GM12892 (cell line): ENCODE measurements at regions not wholly inside any gene's neighbourhood (a gene's known extent, or its start where the extent isn't known, plus 50 kb on each side); places are given as distances from the start of the nearest gene placed in this dataset.
A peak's percentile ranks its signal among the peaks of the same experiment; 100 is the strongest.

Experiments
- DNase-seq: peaks from one replicate; pipeline ENCODE4 v3.0.0; 2011; ENCODE audit not compliant: insufficient read length
- FAIRE-seq: peaks from 2 replicates; lab custom pipeline; 2011; peaks lifted over from hg19 to GRCh38; lab: Jason Lieb, UNC
- POLR2A ChIP-seq: IDR thresholded peaks from 2 replicates; pipeline ENCODE4 v1.6.1; 2011; ENCODE audit warnings: low read depth, low read length, control low read depth
- POLR2AphosphoS5 ChIP-seq: IDR thresholded peaks from 2 replicates; pipeline ENCODE4 v1.6.1; 2011; ENCODE audit warnings: low read depth, low read length, control low read depth
- TAF1 ChIP-seq: IDR thresholded peaks from 2 replicates; pipeline ENCODE4 v1.6.1; 2011; ENCODE audit warnings: low read depth, mild to moderate bottlenecking, control low read depth, low read length, borderline replicate concordance

DNA sequence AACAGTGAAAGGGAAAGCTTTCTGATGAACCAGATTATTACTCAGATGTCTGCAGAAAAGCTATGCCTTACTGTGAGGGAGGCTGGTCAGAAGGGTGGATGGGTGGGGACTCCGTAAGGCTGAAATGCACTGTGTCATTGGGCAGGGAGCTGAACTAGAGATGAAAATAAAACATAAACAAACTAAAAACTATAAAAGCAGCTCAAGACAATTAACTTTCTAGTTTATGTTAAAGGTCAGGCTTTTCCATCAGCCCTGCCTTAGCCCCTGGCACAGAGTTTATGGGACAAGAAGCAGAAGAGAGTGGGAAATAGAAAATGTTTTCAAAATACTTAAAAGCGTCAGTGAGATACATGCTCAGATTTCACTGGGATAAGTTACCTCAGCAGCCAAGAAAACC is 310.0 kb upstream of the UBE2E2 start:
- FAIRE-seq (no peak), DNase-seq (no peak)
- TF ChIP-seq POLR2AphosphoS5 = no peak

DNA sequence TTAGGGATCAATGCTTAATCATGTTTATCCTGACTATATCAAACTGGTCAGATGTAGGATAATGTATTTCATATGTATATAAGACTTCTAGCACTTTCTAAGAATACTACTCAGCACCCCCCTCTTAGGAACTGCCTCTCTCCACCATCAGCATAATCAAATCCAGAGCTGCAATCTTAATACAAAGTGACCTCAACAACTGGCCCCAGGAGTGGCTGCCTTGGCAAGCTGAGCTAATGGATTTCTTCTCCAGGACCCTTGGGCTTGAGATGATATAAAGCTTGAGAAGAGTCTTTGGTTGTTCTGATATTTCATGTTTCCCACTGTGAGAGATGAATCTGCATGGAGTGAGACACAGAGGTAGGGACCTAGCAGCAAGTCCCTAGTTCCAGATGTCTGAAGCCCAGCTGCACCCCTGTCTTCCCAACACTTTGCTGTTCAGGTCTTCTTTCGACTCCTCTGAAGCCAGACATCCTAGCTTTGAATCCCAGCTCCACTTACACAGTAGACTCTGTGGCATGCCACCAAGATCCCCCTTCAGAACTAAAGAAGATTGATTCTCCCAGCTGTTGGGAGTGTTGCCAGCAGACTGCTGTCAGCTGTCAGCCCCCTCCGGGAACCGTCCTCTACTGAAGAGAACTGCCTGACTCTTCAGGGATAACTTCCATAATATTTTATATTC is 309.3 kb upstream of the UBE2E2 start:
- FAIRE-seq (no peak), DNase-seq (no peak)
- TF ChIP-seq POLR2AphosphoS5 = no peak
- TF ChIP-seq TAF1 = no peak
- TF ChIP-seq POLR2A = no peak

DNA sequence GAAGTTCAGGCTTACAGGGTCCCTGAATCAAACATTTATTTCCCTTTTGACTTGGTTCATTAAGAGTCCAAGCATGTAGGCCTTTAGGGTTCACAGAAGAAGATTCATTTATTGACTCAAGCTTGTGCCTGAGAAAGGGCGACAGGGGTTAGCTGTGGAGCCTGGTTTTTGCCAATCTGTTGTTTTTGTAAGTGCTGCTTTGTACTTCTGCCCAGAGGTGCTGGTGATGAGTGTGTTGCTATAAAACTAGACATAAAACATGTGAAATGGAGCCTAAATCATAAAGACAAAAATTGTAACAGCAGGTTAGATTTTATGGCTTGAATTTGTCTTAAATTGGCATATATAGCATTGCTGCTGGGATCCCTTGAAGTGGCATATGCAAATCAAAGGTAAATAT is 308.3 kb upstream of the UBE2E2 start:
- no peak for FAIRE-seq

GRCh38 chr3:22895671-22896070 is 307.5 kb upstream of the UBE2E2 start:
- no peak for FAIRE-seq
- TF ChIP-seq POLR2AphosphoS5 (no peak), TAF1 (no peak), POLR2A (no peak)
- DNase-seq = no peak

More for the DNA sequence above, 308.3 kb upstream of the UBE2E2 start:
- TF ChIP-seq POLR2AphosphoS5 (no peak), POLR2A (no peak), TAF1 (no peak)
- no peak for DNase-seq

GRCh38 chr3:22898558-22898957 is 304.6 kb upstream of the UBE2E2 start:
- TF ChIP-seq POLR2A = no peak
- no peak for TF ChIP-seq POLR2AphosphoS5
- no peak for TF ChIP-seq TAF1
- no peak for FAIRE-seq
- no peak for DNase-seq

DNA sequence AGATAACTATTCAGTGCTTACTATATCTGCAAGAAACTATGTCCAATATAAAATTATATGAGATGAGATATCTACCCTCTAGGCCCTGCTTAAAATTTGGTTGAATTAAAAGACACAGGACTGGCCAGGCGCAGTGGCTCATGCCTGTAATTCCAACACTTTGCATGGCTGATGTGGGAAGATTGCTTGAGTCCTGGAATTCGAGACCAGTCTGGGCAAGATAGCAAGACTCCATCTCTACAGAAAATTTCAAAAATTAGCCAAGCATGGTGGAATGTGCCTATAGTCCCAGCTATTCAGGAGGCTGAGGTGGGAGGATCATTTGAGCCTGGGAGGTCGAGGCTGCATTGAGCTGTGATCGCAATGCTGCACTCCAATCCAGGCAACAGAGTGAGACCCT is 303.7 kb upstream of the UBE2E2 start:
- FAIRE-seq (no peak), DNase-seq (no peak)
- TF ChIP-seq POLR2AphosphoS5 = no peak
- TF ChIP-seq POLR2A = no peak
- TF ChIP-seq TAF1 = no peak

DNA sequence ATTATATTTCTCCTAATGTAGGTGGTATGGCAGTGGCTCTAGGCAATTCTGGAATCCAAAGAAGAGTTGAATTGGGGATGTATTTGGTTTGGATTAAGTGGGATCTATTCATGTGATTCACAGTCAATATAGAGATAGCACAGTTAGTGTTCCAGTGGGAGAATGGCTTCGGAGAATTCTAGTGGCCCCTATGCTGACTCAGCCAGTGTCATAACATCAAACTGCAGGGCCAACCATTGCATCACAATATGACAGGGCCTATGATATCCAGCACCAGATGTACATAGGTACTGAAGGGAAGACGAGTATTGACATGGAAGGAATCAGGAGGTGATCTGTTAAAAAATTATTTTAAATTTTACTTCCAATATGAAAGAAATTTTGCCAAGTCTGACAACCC is 302.8 kb upstream of the UBE2E2 start:
- TF ChIP-seq TAF1 (no peak), POLR2A (no peak), POLR2AphosphoS5 (no peak)
- no peak for FAIRE-seq
- no peak for DNase-seq

DNA sequence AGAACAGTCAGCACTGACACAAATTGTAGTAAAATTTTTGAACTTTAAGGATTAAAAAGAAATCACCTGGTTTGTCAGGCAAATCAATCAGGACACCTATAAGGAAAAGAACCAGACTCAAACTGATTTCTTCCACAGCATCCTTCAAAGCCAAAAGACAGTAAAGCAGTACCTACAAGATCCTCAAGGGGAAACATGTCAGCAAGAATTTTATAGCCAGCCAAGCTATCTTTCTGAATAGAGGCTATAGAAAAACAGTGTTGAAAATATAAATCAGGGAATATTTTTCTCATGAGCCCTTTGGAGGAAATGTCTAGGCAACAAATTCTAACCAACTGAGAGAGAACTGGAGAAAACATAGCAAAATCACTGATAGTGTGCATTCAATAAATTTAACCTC is 301.4 kb upstream of the UBE2E2 start:
- DNase-seq (no peak), FAIRE-seq (peak; percentile 67)
- TF ChIP-seq TAF1 = no peak
- no peak for TF ChIP-seq POLR2A
- no peak for TF ChIP-seq POLR2AphosphoS5

DNA sequence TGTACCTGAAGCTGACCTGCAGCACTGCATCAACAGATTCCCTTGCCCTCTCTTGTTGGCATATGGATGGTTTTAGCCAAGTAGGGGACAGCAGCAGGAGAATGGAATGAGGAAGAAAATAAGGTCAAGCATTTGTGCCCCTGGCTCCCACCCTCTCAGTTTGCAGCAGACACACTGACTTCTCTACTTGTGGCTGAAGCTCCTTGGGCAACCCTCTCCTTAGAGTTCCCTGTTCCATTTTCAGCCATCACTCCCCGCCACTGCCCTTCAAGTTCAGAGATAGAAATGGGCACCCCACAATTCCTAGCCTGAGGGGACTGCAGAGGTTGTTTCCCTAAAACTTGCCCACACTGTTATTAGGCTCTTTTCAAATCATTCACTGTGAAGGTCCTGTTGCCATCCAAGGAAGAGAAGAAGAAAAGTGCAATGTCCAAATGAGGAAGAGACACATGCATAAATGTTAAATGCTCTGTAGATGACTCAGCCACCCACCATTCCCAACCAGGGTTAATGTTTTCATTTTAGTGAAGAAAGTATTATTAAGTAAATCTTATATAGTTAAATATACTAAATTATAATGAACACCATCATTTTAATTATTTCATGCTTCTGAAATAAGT is 295.9 kb upstream of the UBE2E2 start:
- TF ChIP-seq POLR2AphosphoS5 (no peak), POLR2A (no peak), TAF1 (no peak)
- DNase-seq (no peak), FAIRE-seq (no peak)

- no peak for DNase-seq
- no peak for FAIRE-seq
- TF ChIP-seq POLR2AphosphoS5 (no peak), TAF1 (no peak), POLR2A (no peak)
These were observed 295.3 kb upstream of the UBE2E2 start for GRCh38 chr3:22907796-22908195.

- TF ChIP-seq POLR2A (no peak), POLR2AphosphoS5 (no peak), TAF1 (no peak)
- FAIRE-seq (no peak), DNase-seq (no peak)
These were observed 294.1 kb upstream of the UBE2E2 start for GRCh38 chr3:22908989-22909507.

DNA sequence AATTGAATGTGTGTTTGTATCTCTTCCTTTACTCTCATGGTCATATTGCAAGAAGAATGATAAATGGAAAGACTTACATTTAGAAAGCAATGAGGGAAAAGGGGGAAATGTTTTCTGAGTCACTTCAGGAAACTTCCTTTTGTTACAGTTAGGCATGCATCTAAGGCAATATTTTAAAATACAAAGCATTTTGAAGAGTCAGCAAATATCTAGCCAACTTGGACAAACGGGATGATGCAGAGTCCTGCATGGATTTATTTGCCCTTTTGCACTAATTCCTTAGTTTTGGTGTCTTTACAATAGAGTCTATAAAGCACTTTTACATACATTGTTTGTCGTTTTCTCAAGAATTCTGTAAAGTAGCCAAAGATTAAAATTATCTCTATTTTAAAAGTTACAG is 286.2 kb upstream of the UBE2E2 start:
- no peak for TF ChIP-seq POLR2A
- TF ChIP-seq POLR2AphosphoS5 = no peak
- no peak for TF ChIP-seq TAF1
- DNase-seq (no peak), FAIRE-seq (no peak)
